Umbilical cord (tissue), 1 donor: ENCODE measurements at regions not wholly inside any gene's neighbourhood (a gene's known extent, or its start where the extent isn't known, plus 50 kb on each side); places are given as distances from the start of the nearest gene placed in this dataset.
"Not testable (repeated sequence)": the region's sequence is repeated elsewhere in the genome, so short reads cannot be mapped to it uniquely, and the experiment has no call there.

Experiments
- DNase-seq: peaks from one replicate; pipeline ENCODE4 v3.0.0-alpha.2; 2015; ENCODE audit warnings: low spot score

- no peak for DNase-seq
Observed at GRCh38 chr13:90315061-90315460, 1032.4 kb upstream of the MIR17HG start.

- DNase-seq, result no peak
Observed at GRCh38 chr13:90320664-90321063, 1026.8 kb upstream of the MIR17HG start.

GRCh38 chr13:90321281-90321931, 1026.1 kb upstream of the MIR17HG start:
- DNase-seq, result no peak

- DNase-seq, result peak; percentile 94
Observed at GRCh38 chr13:90329641-90330040, 1017.8 kb upstream of the MIR17HG start.

- DNase-seq, result no peak
Observed at GRCh38 chr13:90331974-90332373, 1015.5 kb upstream of the MIR17HG start.

GRCh38 chr13:90336507-90336906, 1011.0 kb upstream of the MIR17HG start:
- DNase-seq, result no peak

GRCh38 chr13:90341348-90341747, 1006.1 kb upstream of the MIR17HG start:
- DNase-seq, result not testable (repeated sequence)

- DNase-seq, result not testable (repeated sequence)
Observed at GRCh38 chr13:90348477-90349136, 998.9 kb upstream of the MIR17HG start.

- no peak for DNase-seq
Observed at GRCh38 chr13:90352763-90353162, 994.7 kb upstream of the MIR17HG start.

GRCh38 chr13:90355162-90355751, 992.2 kb upstream of the MIR17HG start:
- no peak for DNase-seq

GRCh38 chr13:90360785-90361184, 986.7 kb upstream of the MIR17HG start:
- DNase-seq, result no peak

GRCh38 chr13:90362707-90363106, 984.8 kb upstream of the MIR17HG start:
- DNase-seq, result no peak

GRCh38 chr13:90365130-90365529, 982.4 kb upstream of the MIR17HG start:
- DNase-seq, result peak; percentile 50

- no peak for DNase-seq
Observed at GRCh38 chr13:90374168-90374567, 973.3 kb upstream of the MIR17HG start.

- no peak for DNase-seq
Observed at GRCh38 chr13:90375851-90376250, 971.6 kb upstream of the MIR17HG start.

- no peak for DNase-seq
Observed at GRCh38 chr13:90382425-90382824, 965.1 kb upstream of the MIR17HG start.

GRCh38 chr13:90385781-90386489, 961.6 kb upstream of the MIR17HG start:
- no peak for DNase-seq

- no peak for DNase-seq
Observed at GRCh38 chr13:90388887-90389452, 958.5 kb upstream of the MIR17HG start.

GRCh38 chr13:90389537-90389936, 958.0 kb upstream of the MIR17HG start:
- no peak for DNase-seq

- DNase-seq, result no peak
Observed at GRCh38 chr13:90393408-90393807, 954.1 kb upstream of the MIR17HG start.

GRCh38 chr13:90395348-90395747, 952.1 kb upstream of the MIR17HG start:
- DNase-seq, result no peak

- no peak for DNase-seq
Observed at GRCh38 chr13:90395846-90396245, 951.6 kb upstream of the MIR17HG start.
